MCF 10A (cell line): ENCODE measurements at regions not wholly inside any gene's neighbourhood (a gene's known extent, or its start where the extent isn't known, plus 50 kb on each side); places are given as distances from the start of the nearest gene placed in this dataset.
"Not testable (repeated sequence)": the region's sequence is repeated elsewhere in the genome, so short reads cannot be mapped to it uniquely, and the experiment has no call there.

ENCODE experiments used
- BruUV-seq: library from RNA; stranded (reverse); fragments of 400-500 nt; replicated peaks from 2 replicates; lab custom pipeline; 2021; lab: Mats Ljungman, UMichigan
- CTCF ChIA-PET: fragments of 300-600 bp; sonication (Branson Sonifier 250); formaldehyde crosslinking; extraction: SDS; loops from one replicate; lab custom pipeline; 2021; ENCODE audit warnings: antibody characterized with exemption, inconsistent platforms; lab: Yijun Ruan, JAX
- POLR2A ChIA-PET: fragments of 300-600, 350-650 bp; sonication (Branson Sonifier 250); formaldehyde crosslinking; extraction: SDS; loops from one replicate; lab custom pipeline; 2020; ENCODE audit warnings: antibody characterized with exemption, inconsistent platforms; lab: Yijun Ruan, JAX
- DNase-seq: peaks from one replicate; pipeline ENCODE4 v3.0.0-alpha.2; 2018; ENCODE audit not compliant: unreplicated experiment
- H3K27ac Mint-ChIP-seq: one replicate; pipeline ENCODE4 v1.8.0; 2022; ENCODE audit warnings: mild to moderate bottlenecking, low read depth, mixed read lengths; ENCODE audit not compliant: unreplicated experiment
- H3K27me3 Mint-ChIP-seq: one replicate; pipeline ENCODE4 v1.8.0; 2022; ENCODE audit warnings: mixed read lengths; ENCODE audit not compliant: insufficient read depth, unreplicated experiment
- H3K36me3 Mint-ChIP-seq: one replicate; pipeline ENCODE4 v1.8.0; 2022; ENCODE audit warnings: mild to moderate bottlenecking, moderate library complexity, mixed read lengths; ENCODE audit not compliant: insufficient read depth, unreplicated experiment
- H3K4me1 Mint-ChIP-seq: one replicate; pipeline ENCODE4 v1.8.0; 2022; ENCODE audit warnings: mixed read lengths; ENCODE audit not compliant: insufficient read depth, unreplicated experiment
- H3K4me3 Mint-ChIP-seq: one replicate; pipeline ENCODE4 v1.8.0; 2022; ENCODE audit warnings: mild to moderate bottlenecking, moderate library complexity, mixed read lengths; ENCODE audit not compliant: unreplicated experiment
- H3K9me3 Mint-ChIP-seq: one replicate; pipeline ENCODE4 v1.8.0; 2022; ENCODE audit warnings: mixed read lengths; ENCODE audit not compliant: unreplicated experiment
- intact Hi-C: fragments of 100-400 bp; cut with micrococcal nuclease; formaldehyde crosslinking; loops from 2 replicates; pipeline ENCODE4 v1.14.1; 2022
- TF ChIP-seq, protein P1 (sequence below): fragments of 200-600 bp; IDR thresholded peaks from one replicate; pipeline ENCODE4 v1.8.0; 2022; ENCODE audit warnings: antibody characterized with exemption, mild to moderate bottlenecking; ENCODE audit not compliant: unreplicated experiment

GRCh38 chr3:186451371-186451770 is 89.3 kb upstream of the DGKG start:
- BruUV-seq: no TSS peak
- H3K4me3 Mint-ChIP-seq: no peak overlapping the region
- CTCF ChIA-PET: no interaction called here
- peaks cover 14% of the 10 kb centered on the region for H3K27me3 Mint-ChIP-seq
- no peak for DNase-seq
- H3K9me3 Mint-ChIP-seq: no peaks in the 10 kb centered on the region
- POLR2A ChIA-PET: interaction anchor here (1.4 kb wide), 2 partner anchors 9 to 21 kb away, joined by 3 to 6 read pairs; no protein-coding TSS in a partner anchor
- no peak overlapping the region for H3K27ac Mint-ChIP-seq
- H3K36me3 Mint-ChIP-seq: no peaks in the 10 kb centered on the region
- intact Hi-C loops: no loop called here
- TF ChIP-seq, protein P1, sequence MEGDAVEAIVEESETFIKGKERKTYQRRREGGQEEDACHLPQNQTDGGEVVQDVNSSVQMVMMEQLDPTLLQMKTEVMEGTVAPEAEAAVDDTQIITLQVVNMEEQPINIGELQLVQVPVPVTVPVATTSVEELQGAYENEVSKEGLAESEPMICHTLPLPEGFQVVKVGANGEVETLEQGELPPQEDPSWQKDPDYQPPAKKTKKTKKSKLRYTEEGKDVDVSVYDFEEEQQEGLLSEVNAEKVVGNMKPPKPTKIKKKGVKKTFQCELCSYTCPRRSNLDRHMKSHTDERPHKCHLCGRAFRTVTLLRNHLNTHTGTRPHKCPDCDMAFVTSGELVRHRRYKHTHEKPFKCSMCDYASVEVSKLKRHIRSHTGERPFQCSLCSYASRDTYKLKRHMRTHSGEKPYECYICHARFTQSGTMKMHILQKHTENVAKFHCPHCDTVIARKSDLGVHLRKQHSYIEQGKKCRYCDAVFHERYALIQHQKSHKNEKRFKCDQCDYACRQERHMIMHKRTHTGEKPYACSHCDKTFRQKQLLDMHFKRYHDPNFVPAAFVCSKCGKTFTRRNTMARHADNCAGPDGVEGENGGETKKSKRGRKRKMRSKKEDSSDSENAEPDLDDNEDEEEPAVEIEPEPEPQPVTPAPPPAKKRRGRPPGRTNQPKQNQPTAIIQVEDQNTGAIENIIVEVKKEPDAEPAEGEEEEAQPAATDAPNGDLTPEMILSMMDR: no peak
- H3K4me1 Mint-ChIP-seq: peaks cover 13% of the 10 kb centered on the region

DNA sequence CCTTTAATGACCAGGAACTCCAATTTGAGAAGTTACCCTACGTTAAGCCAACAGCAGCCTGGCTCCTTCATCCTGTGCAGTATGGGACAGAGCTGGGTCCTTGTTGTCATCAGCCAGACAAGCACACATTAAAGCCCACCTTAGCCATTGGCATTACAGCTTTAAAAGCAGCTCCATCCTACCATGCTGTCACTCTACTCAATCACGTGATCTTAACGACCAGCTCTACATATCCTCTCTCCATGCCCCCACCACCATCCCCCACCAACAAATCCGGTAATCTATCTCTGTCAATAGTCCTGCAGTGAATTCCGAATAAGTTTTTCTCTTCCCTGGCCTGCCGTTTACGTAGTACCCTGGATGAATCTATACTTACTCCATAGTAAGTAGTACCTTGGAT is 82.9 kb upstream of the DGKG start:
- no peak for DNase-seq
- intact Hi-C loops: no loop called here
- TF ChIP-seq, protein P1: no peak
- H3K27ac Mint-ChIP-seq: no peak overlapping the region
- H3K27me3 Mint-ChIP-seq: peaks cover 15% of the 10 kb centered on the region
- no peak overlapping the region for H3K4me3 Mint-ChIP-seq
- BruUV-seq: no TSS peak
- ChIA-PET POLR2A (interaction anchor here (0.7 to 1.0 kb wide), 2 partner anchors 11 to 27 kb away, joined by 3 read pairs; no protein-coding TSS in a partner anchor), CTCF (interaction anchor here (0.6 to 0.9 kb wide), 3 partner anchors 19 to 95 kb away, joined by 3 to 4 read pairs (median 3); no protein-coding TSS in a partner anchor)
- no peaks in the 10 kb centered on the region for H3K36me3 Mint-ChIP-seq
- H3K9me3 Mint-ChIP-seq: no peaks in the 10 kb centered on the region
- no peaks in the 10 kb centered on the region for H3K4me1 Mint-ChIP-seq

GRCh38 chr3:186444288-186444687 is 82.3 kb upstream of the DGKG start:
- Mint-ChIP-seq H3K27me3 (peaks cover 15% of the 10 kb centered on the region), H3K27ac (no peak overlapping the region), H3K36me3 (no peaks in the 10 kb centered on the region), H3K9me3 (no peaks in the 10 kb centered on the region), H3K4me3 (no peak overlapping the region), H3K4me1 (no peaks in the 10 kb centered on the region)
- ChIA-PET POLR2A (no interaction called here), CTCF (interaction anchor here (0.9 kb wide), 1 partner anchor 96 kb away, joined by 4 read pairs; no protein-coding TSS in a partner anchor)
- no peak for DNase-seq
- TF ChIP-seq, protein P1: no peak
- no TSS peak for BruUV-seq
- intact Hi-C loops: no loop called here

DNA sequence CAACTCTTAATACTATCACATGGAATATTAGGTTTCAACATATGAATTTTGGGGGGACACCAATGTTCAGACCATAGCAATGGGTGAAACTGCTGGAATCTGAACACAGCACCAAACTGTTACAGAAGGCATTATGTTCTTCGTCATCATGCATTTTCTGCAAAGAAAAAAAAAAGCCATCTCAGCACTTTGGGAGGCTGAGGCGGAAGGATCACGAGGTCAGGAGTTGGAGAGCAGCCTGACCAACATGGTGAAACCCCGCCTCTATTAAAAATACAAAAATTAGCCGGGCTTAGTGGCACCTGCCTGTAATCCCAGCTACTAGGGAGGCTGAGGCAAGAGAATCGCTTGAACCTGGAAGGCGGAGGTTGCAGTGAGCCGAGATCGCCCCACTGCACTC is 80.9 kb upstream of the DGKG start:
- CTCF ChIA-PET, DNase-seq: not testable (repeated sequence)
- POLR2A ChIA-PET: interaction anchor here (1.3 kb wide), 1 partner anchor 10 kb away, joined by 3 read pairs; no protein-coding TSS in a partner anchor

More for the DNA sequence above, 80.9 kb upstream of the DGKG start:
- H3K9me3 Mint-ChIP-seq, H3K4me3 Mint-ChIP-seq, BruUV-seq, H3K4me1 Mint-ChIP-seq, H3K27ac Mint-ChIP-seq, H3K36me3 Mint-ChIP-seq, intact Hi-C loops: not testable (repeated sequence)
- peaks cover 15% of the 10 kb centered on the region for H3K27me3 Mint-ChIP-seq
